ENCODE measurements at regions not wholly inside any gene's neighbourhood (a gene's known extent, or its start where the extent isn't known, plus 50 kb on each side); places are given as distances from the start of the nearest gene placed in this dataset.

DNA sequence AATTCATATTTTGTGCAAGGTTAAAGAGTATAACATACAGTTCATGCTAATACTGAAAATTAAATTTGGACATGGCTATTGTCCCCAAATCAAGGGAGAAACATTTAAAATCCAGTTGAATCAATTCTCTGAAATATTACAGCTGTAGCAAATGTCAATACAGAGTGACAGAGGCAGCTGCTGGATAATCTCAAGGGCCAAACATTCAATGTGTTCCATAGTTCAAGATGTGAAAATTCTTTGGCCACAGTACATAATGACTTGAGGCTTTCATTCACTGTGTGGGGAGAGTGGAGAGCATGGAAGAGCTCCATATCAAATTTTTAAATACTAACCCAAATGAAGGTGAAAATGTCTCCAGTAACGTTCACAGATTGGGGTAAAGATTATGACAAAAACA, 1192.8 kb upstream of the CADM2 start:
- Histone ChIP-seq H3K79me2 (ENCODE audit: insufficient read depth, low read length) (no peaks in the 10 kb centered on the region), H3K9me2 (ENCODE audit: insufficient read depth) (no peaks in the 10 kb centered on the region), H3K27me3 (ENCODE audit: insufficient read depth, low read length) (no peaks in the 10 kb centered on the region), H3K9ac (ENCODE audit: low read length) (no peak overlapping the region), H3K4me2 (ENCODE audit: low read length) (no peak overlapping the region), H3K4me3 (replicated peaks in 1 of 2; ENCODE audit: low read depth in 1 of 2, low read length in 2 of 2) (no peak overlapping the region), H2AFZ (ENCODE audit: low read depth, low read length, poor library complexity, severe bottlenecking) (no peak overlapping the region), H4K20me1 (ENCODE audit: insufficient read depth) (no peaks in the 10 kb centered on the region), H3K4me1 (ENCODE audit: control insufficient read depth in 1 of 2, insufficient read depth in 2 of 2, low read length in 2 of 2) (no peaks in the 10 kb centered on the region), H3K36me3 (ENCODE audit: control insufficient read depth in 1 of 2, insufficient read depth in 2 of 2, low read length in 2 of 2) (no peaks in the 10 kb centered on the region), H3K9me3 (ENCODE audit: control insufficient read depth in 1 of 2, insufficient read depth in 1 of 2, low read depth in 1 of 2, low read length in 2 of 2) (peaks cover 0 to 11% of the 10 kb centered on the region in 2 experiments; a peak in 2 of 4 replicates), H3K27ac (ENCODE audit: low read depth, low read length) (no peak overlapping the region)
- RAD21 ChIA-PET (ENCODE audit: low non-redundant PET in 1 of 2, low total read pairs in 2 of 2, uncharacterized antibody in 2 of 2, unreplicated experiment in 2 of 2), result no interaction called here
- no TSS peak for BruUV-seq (replicated peaks)
- POLR2A ChIA-PET, result no interaction called here
- no peak for DNase-seq (ENCODE audit: low read depth, low spot score)
- TF ChIP-seq RAD21 (IDR thresholded peaks at IDR 0.05; ENCODE audit: low read depth) (no peak), JUND (IDR thresholded peaks at IDR 0.05) (no peak), FOSL1 (IDR thresholded peaks at IDR 0.05; ENCODE audit: low read depth) (no peak), YY1 (IDR thresholded peaks at IDR 0.05; ENCODE audit: extremely low read depth, insufficient replicate concordance, low read depth, low read length) (no peak), TCF7L2 (IDR thresholded peaks at IDR 0.05; ENCODE audit: borderline replicate concordance, extremely low read depth, insufficient read depth, insufficient read length) (no peak), SP1 (IDR thresholded peaks at IDR 0.05; ENCODE audit: low read depth) (no peak), CTCF (IDR thresholded peaks at IDR 0.05 in 2 of 3, conservative IDR thresholded peaks at IDR 0.05 in 1 of 3; ENCODE audit: borderline replicate concordance in 1 of 3, insufficient read depth in 1 of 3, low read depth in 2 of 3, low read length in 2 of 3) (no peak), CBX3 (IDR thresholded peaks at IDR 0.05; ENCODE audit: low read depth) (no peak), CEBPB (IDR thresholded peaks at IDR 0.05; ENCODE audit: low read depth) (no peak)
- CTCF ChIA-PET, result no interaction called here
- intact Hi-C loops (cut with micrococcal nuclease), result no loop called here
- ATAC-seq, result no peak
